Neuronal stem cell (in vitro differentiated cells): ENCODE measurements at regions not wholly inside any gene's neighbourhood (a gene's known extent, or its start where the extent isn't known, plus 50 kb on each side); places are given as distances from the start of the nearest gene placed in this dataset.
A peak's percentile ranks its signal among the peaks of the same experiment; 100 is the strongest.

ENCODE experiments used
- DNase-seq: peaks from one replicate; pipeline ENCODE4 v3.0.0-alpha.2; 2013; ENCODE audit warnings: low spot score
- H2AFZ ChIP-seq: one replicate; pipeline ENCODE4 v1.6.1; 2013; ENCODE audit warnings: mild to moderate bottlenecking, low read length, inconsistent platforms
- H2AK5ac ChIP-seq: 2 replicates; pipeline ENCODE4 v1.6.1; 2013; ENCODE audit warnings: low read depth, mild to moderate bottlenecking, inconsistent platforms, low read length, moderate library complexity, mixed read lengths
- H2BK120ac ChIP-seq: 2 replicates; pipeline ENCODE4 v1.6.1; 2013; ENCODE audit warnings: low read depth, mild to moderate bottlenecking, inconsistent platforms, low read length, moderate library complexity, mixed read lengths
- H2BK12ac ChIP-seq: one replicate; pipeline ENCODE4 v1.6.1; 2013; ENCODE audit warnings: low read length, inconsistent platforms
- H2BK15ac ChIP-seq: 2 replicates; pipeline ENCODE4 v1.6.1; 2013; ENCODE audit warnings: mild to moderate bottlenecking, low read length, inconsistent platforms, mixed read lengths
- H2BK5ac ChIP-seq: one replicate; pipeline ENCODE4 v1.6.1; 2013; ENCODE audit warnings: inconsistent platforms, mild to moderate bottlenecking, low read length, moderate library complexity
- H3K14ac ChIP-seq: one replicate; pipeline ENCODE4 v1.6.1; 2013; ENCODE audit warnings: low read length, inconsistent platforms
- H3K18ac ChIP-seq: 2 replicates; pipeline ENCODE4 v1.6.1; 2013; ENCODE audit warnings: low read length, inconsistent platforms
- H3K23ac ChIP-seq: 2 replicates; pipeline ENCODE4 v1.6.1; 2013; ENCODE audit warnings: low read depth, mild to moderate bottlenecking, mixed read lengths, low read length, inconsistent platforms; ENCODE audit not compliant: poor library complexity
- H3K27ac ChIP-seq: replicated peaks from 3 replicates; pipeline ENCODE4 v1.5.1; 2013; ENCODE audit warnings: low read length, inconsistent platforms
- H3K27me3 ChIP-seq, 3 experiments: 2 replicates each; pipeline ENCODE4 v1.6.1; 2013; ENCODE audit warnings: low read length in 3 of 3, mild to moderate bottlenecking in 2 of 3, inconsistent platforms in 1 of 3, low read depth in 1 of 3, mixed read lengths in 1 of 3, moderate library complexity in 1 of 3; ENCODE audit not compliant: control insufficient read depth in 3 of 3, insufficient read depth in 3 of 3
- H3K36me3 ChIP-seq, 2 donors: replicated peaks in 1 of 2; 2 replicates each; pipeline ENCODE4 v1.6.1; 2013; ENCODE audit warnings: low read length in 2 of 2; ENCODE audit not compliant: control insufficient read depth in 2 of 2, insufficient read depth in 2 of 2
- H3K4ac ChIP-seq: 2 replicates; pipeline ENCODE4 v1.6.1; 2013; ENCODE audit warnings: inconsistent platforms, mild to moderate bottlenecking, low read length, moderate library complexity
- H3K4me1 ChIP-seq, 2 donors: 1 replicate in 1 of 2; 2 replicates in 1 of 2; pipeline ENCODE4 v1.6.1; 2013; ENCODE audit warnings: low read length in 2 of 2, low read depth in 1 of 2; ENCODE audit not compliant: control insufficient read depth in 2 of 2, insufficient read depth in 1 of 2
- H3K4me2 ChIP-seq: one replicate; pipeline ENCODE4 v1.6.1; 2013; ENCODE audit warnings: mild to moderate bottlenecking, low read length, inconsistent platforms; ENCODE audit not compliant: insufficient read depth, poor library complexity, severe bottlenecking
- H3K4me3 ChIP-seq, 2 donors: 2 replicates each; pipeline ENCODE4 v1.5.1; 2013; ENCODE audit warnings: low read length in 2 of 2, mild to moderate bottlenecking in 2 of 2, inconsistent platforms in 1 of 2, moderate library complexity in 1 of 2
- H3K79me1 ChIP-seq: one replicate; pipeline ENCODE4 v1.6.1; 2013; ENCODE audit warnings: low read depth, mild to moderate bottlenecking, inconsistent platforms, low read length, moderate library complexity
- H3K9ac ChIP-seq: one replicate; pipeline ENCODE4 v1.6.1; 2013; ENCODE audit warnings: mild to moderate bottlenecking, low read depth, low read length, inconsistent platforms; ENCODE audit not compliant: poor library complexity
- H3K9me3 ChIP-seq, 2 donors: replicated peaks in 1 of 2; 2 replicates each; pipeline versions ENCODE3 to v1.6.1; 2013; ENCODE audit warnings: low read length in 2 of 2, mild to moderate bottlenecking in 2 of 2, inconsistent platforms in 1 of 2, low read depth in 1 of 2, mixed read lengths in 1 of 2, moderate library complexity in 1 of 2; ENCODE audit not compliant: control insufficient read depth in 2 of 2, insufficient read depth in 1 of 2
- H4K8ac ChIP-seq: one replicate; pipeline ENCODE4 v1.6.1; 2013; ENCODE audit warnings: low read depth, mild to moderate bottlenecking, inconsistent platforms, low read length, moderate library complexity
- H4K91ac ChIP-seq: one replicate; pipeline ENCODE4 v1.6.1; 2013; ENCODE audit warnings: low read length, low read depth, mild to moderate bottlenecking, inconsistent platforms; ENCODE audit not compliant: poor library complexity
- WGBS, 2 donors: extraction: QIAGEN DNeasy Blood & Tissue Kit; methylation state at CpG; one replicate each; pipeline ENCODE4 v1.1.7; 2013; ENCODE audit warnings: missing lambda C conversion rate in 2 of 2, mixed read lengths in 1 of 2; ENCODE audit not compliant: insufficient read length in 2 of 2, insufficient replicate concordance in 1 of 2; ENCODE audit errors: extremely low coverage in 2 of 2; 5-methylcytosine and 5-hydroxymethylcytosine counted together

DNA sequence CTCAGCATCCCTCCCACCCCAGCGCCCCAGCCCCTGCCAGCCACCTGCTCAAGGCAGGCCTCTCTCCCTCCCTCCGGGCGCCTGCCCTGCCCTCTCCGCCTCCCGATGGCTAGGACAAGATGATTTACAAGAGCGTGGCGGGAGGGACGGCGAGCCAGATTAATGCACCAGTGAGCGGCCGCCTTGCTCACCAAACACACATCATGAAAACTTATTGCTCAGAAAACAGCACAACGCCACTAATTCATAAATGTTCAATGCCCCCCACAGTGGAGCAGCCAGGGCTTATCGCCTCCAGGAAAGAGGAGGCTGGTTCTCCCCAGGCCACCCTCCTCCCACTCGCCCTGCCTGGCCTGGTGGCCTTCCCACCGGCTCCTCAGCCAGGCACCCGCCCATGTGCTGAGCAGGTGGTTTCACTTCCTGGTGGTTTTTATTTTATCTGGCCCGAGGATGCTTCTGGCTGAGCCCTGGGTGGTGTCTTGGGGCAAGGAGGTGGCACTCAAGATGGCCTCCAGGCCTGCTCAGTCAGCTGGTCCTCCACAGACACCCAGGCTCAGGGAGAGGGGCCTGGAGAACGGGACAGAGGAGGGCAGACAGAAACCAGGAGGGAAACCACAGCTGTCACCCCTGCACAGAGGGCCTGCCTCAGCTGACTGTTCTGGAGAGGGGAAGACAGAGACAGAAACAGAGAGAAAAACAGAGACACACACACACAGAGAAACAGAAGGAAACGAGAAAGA lies 284.9 kb downstream of the UACA start:
- Histone ChIP-seq H2BK15ac (no peak overlapping the region), H2AFZ (no peak overlapping the region), H2BK5ac (peak overlapping the region; percentile 30), H3K27ac (no peak overlapping the region), H3K4me3 (no peak overlapping the region), H3K14ac (peak overlapping the region; percentile 22), H3K18ac (peak overlapping the region; percentile 58), H2BK12ac (no peak overlapping the region), H3K4me2 (no peak overlapping the region), H2BK120ac (no peak overlapping the region), H3K27me3 (no peaks in the 10 kb centered on the region), H3K79me1 (no peaks in the 10 kb centered on the region), H4K8ac (no peak overlapping the region), H3K23ac (no peak overlapping the region), H3K4ac (no peak overlapping the region), H3K36me3 (no peaks in the 10 kb centered on the region), H3K4me1 (no peaks in the 10 kb centered on the region), H2AK5ac (peak overlapping the region; percentile 30), H4K91ac (no peak overlapping the region), H3K9me3 (no peaks in the 10 kb centered on the region), H3K9ac (no peak overlapping the region)
- WGBS, 2 donors, result no CpG with 5 or more reads among the region's 19 CpGs
- no peak for DNase-seq

DNA sequence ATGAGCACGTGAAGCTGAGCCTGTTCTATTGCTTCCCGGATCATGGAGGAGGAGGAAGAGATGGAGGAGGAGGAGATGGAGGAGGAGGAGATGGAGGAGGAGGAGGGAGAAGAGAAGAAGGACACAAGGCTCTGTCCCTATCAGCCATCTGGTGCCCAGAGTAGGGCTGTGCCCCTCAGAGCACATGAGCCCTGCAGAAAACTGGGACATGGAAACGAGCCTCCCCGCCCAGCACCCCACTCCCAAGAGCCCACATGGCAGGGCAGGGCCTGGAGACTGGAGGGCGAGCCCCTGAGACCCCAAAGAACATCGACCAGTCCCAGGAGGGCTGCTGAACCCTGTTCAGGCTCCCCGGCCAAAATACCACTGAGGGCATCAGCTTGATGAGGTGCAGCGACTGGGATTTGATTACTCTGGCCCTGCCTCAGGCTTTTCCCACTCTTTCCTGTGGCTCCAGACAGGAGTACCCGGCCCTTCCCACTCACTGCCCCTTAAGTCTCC lies 285.6 kb downstream of the UACA start:
- Histone ChIP-seq H3K9ac (no peak overlapping the region), H3K9me3 (no peaks in the 10 kb centered on the region), H3K36me3 (no peaks in the 10 kb centered on the region), H2BK12ac (no peak overlapping the region), H2AK5ac (no peak overlapping the region), H2BK15ac (no peak overlapping the region), H3K18ac (no peak overlapping the region), H3K4me3 (no peak overlapping the region), H2AFZ (no peak overlapping the region), H3K27ac (no peak overlapping the region), H2BK120ac (no peak overlapping the region), H3K4ac (no peak overlapping the region), H4K8ac (no peak overlapping the region), H3K79me1 (no peaks in the 10 kb centered on the region), H3K27me3 (no peaks in the 10 kb centered on the region), H4K91ac (no peak overlapping the region), H3K14ac (no peak overlapping the region), H3K23ac (no peak overlapping the region), H3K4me1 (peaks cover 0 to 2% of the 10 kb centered on the region in 2 donors), H3K4me2 (no peak overlapping the region), H2BK5ac (no peak overlapping the region)
- no peak for DNase-seq
- no CpG with 5 or more reads among the region's 9 CpGs for WGBS, 2 donors

DNA sequence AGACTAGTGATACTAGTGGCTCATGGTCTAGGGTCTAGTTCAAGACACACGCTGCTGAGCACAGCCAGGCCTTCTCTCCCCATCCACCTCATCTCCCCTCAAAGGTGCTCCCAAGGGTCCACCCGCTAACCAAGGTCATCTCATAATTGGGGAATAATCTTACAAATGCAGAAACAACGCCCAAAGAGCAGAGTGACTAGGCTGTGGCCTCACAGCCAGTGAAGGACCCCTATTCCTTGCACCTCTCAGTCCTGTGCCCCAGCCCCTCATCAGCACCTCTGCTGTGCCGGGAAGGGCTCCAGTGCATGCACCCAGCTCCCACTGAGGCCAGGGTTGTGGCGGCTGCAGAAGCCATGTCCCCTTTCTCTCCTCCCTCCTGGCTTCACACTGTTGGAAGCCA lies 286.9 kb downstream of the UACA start:
- H4K91ac ChIP-seq, result no peak overlapping the region
- H3K4me2 ChIP-seq, result no peak overlapping the region
- H3K79me1 ChIP-seq, result no peaks in the 10 kb centered on the region
- no peak overlapping the region for H3K14ac ChIP-seq
- no peak overlapping the region for H3K27ac ChIP-seq
- H3K4me3 ChIP-seq, result no peak overlapping the region
- H3K36me3 ChIP-seq, result no peaks in the 10 kb centered on the region
- H3K18ac ChIP-seq, result peak overlapping the region; percentile 15
- H2BK12ac ChIP-seq, result no peak overlapping the region
- H2BK120ac ChIP-seq, result no peak overlapping the region
- peak overlapping the region; percentile 19 for H3K23ac ChIP-seq
- no peak overlapping the region for H2BK5ac ChIP-seq
- no peak overlapping the region for H3K9ac ChIP-seq
- no peak overlapping the region for H3K4ac ChIP-seq
- no peaks in the 10 kb centered on the region for H3K9me3 ChIP-seq
- no peak overlapping the region for H2AFZ ChIP-seq
- no peak overlapping the region for H2BK15ac ChIP-seq
- H3K4me1 ChIP-seq, result peaks cover 0 to 2% of the 10 kb centered on the region in 2 donors
- WGBS, 2 donors, result no CpG with 5 or more reads among the region's 5 CpGs
- no peaks in the 10 kb centered on the region for H3K27me3 ChIP-seq
- DNase-seq, result no peak
- H2AK5ac ChIP-seq, result no peak overlapping the region
- no peak overlapping the region for H4K8ac ChIP-seq

DNA sequence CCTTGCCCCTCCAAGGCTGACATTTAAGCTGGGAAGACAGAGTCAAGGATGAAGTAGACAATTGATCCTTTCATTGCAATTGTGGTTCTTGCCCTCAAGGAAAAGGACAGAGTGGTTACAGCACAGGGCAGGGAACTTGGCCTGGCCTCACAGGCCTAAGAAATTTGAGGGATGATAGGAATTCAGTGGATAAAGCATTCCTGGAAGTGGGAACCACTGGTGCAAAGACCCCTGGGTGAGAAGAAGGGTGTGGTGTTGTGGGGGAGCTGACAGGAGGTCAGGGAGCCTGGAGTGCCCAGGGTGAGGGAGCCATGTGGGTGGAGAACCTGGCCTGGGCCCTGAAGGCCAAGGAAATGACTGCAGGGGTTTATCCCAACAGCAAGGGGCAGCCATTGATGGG lies 287.4 kb downstream of the UACA start:
- Histone ChIP-seq H3K18ac (no peak overlapping the region), H3K4me1 (peaks cover 0 to 2% of the 10 kb centered on the region in 2 donors), H3K27me3 (no peaks in the 10 kb centered on the region), H3K79me1 (no peaks in the 10 kb centered on the region), H2AFZ (no peak overlapping the region), H2BK12ac (no peak overlapping the region), H3K27ac (no peak overlapping the region), H3K36me3 (no peaks in the 10 kb centered on the region), H2AK5ac (no peak overlapping the region), H4K91ac (no peak overlapping the region), H3K23ac (no peak overlapping the region), H3K4ac (no peak overlapping the region), H2BK15ac (no peak overlapping the region), H3K9me3 (no peaks in the 10 kb centered on the region), H3K14ac (no peak overlapping the region), H3K9ac (no peak overlapping the region), H2BK120ac (no peak overlapping the region), H4K8ac (no peak overlapping the region), H2BK5ac (no peak overlapping the region), H3K4me2 (no peak overlapping the region), H3K4me3 (no peak overlapping the region)
- no peak for DNase-seq
